HepG2 (cell line): ENCODE measurements at regions not wholly inside any gene's neighbourhood (a gene's known extent, or its start where the extent isn't known, plus 50 kb on each side); places are given as distances from the start of the nearest gene placed in this dataset.

Experiments
- MAX ChIP-seq: IDR thresholded peaks from 2 replicates; pipeline ENCODE4 v1.6.1; 2012; ENCODE audit warnings: inconsistent platforms
- PAF1 ChIP-seq: IDR thresholded peaks from 2 replicates; pipeline ENCODE4 v1.6.1; 2016; ENCODE audit warnings: missing genetic modification reagents, missing compliant biosample characterization
- SIN3A ChIP-seq: IDR thresholded peaks from 2 replicates; pipeline ENCODE4 v1.6.1; 2011; ENCODE audit warnings: low read depth, mild to moderate bottlenecking, control low read depth, low read length, borderline replicate concordance
- ZNF34 ChIP-seq: sonication (generic); formaldehyde crosslinking; IDR thresholded peaks from 2 replicates; pipeline ENCODE4 v1.4.0; 2020; ENCODE audit warnings: mild to moderate bottlenecking, missing genetic modification reagents, borderline replicate concordance
- ZNF407 ChIP-seq: sonication (generic); formaldehyde crosslinking; IDR thresholded peaks from one replicate; pipeline ENCODE4 v1.5.1; 2020; ENCODE audit warnings: mild to moderate bottlenecking, missing genetic modification reagents; ENCODE audit errors: not compliant biosample characterization
- ZNF614 ChIP-seq: IDR thresholded peaks from 2 replicates; pipeline ENCODE4 v1.6.1; 2018; ENCODE audit warnings: missing biosample characterization, missing genetic modification reagents, inconsistent platforms, borderline replicate concordance
- TF ChIP-seq, protein P1 (sequence below): sonication (generic); formaldehyde crosslinking; IDR thresholded peaks from 2 replicates; pipeline ENCODE4 v1.5.0; 2020; ENCODE audit warnings: mild to moderate bottlenecking, missing genetic modification reagents, borderline replicate concordance

GRCh38 chr3:81295906-81296577, 465.4 kb downstream of the GBE1 start (continued):
- no peak for TF ChIP-seq ZNF407 (CRISPR knock-in tag)
- no peak for TF ChIP-seq SIN3A
- no peak for TF ChIP-seq ZNF614
- no peak for TF ChIP-seq ZNF34
- no peak for TF ChIP-seq MAX
- TF ChIP-seq PAF1: no peak
- TF ChIP-seq, protein P1, sequence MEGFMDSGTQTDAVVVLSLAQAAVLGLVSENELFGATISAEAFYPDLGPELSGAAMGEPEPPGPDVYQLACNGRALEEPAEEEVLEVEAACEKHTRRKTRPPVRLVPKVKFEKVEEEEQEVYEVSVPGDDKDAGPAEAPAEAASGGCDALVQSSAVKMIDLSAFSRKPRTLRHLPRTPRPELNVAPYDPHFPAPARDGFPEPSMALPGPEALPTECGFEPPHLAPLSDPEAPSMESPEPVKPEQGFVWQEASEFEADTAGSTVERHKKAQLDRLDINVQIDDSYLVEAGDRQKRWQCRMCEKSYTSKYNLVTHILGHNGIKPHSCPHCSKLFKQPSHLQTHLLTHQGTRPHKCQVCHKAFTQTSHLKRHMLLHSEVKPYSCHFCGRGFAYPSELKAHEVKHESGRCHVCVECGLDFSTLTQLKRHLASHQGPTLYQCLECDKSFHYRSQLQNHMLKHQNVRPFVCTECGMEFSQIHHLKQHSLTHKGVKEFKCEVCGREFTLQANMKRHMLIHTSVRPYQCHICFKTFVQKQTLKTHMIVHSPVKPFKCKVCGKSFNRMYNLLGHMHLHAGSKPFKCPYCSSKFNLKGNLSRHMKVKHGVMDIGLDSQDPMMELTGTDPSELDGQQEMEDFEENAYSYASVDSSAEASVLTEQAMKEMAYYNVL: no peak
